IMR-90 (cell line): ENCODE measurements at regions not wholly inside any gene's neighbourhood (a gene's known extent, or its start where the extent isn't known, plus 50 kb on each side); places are given as distances from the start of the nearest gene placed in this dataset.
A peak's percentile ranks its signal among the peaks of the same experiment; 100 is the strongest.

ENCODE experiments used
- ATAC-seq: fragments of 200-7000 bp; cut with Tn5 transposase; 2 replicates; pipeline ENCODE4 v1.9.1; 2020; ENCODE audit warnings: low read depth, mild to moderate bottlenecking, moderate library complexity
- BruUV-seq: library from RNA; stranded (reverse); fragments of 400-500 nt; replicated peaks from 2 replicates; lab custom pipeline; 2021; lab: Mats Ljungman, UMichigan
- CTCF ChIA-PET: fragments of 300-600 bp; formaldehyde crosslinking; extraction: SDS; loops from one replicate; lab custom pipeline; 2021; ENCODE audit warnings: antibody characterized with exemption; lab: Yijun Ruan, JAX
- POLR2A ChIA-PET: fragments of 300-600 bp; sonication (Branson Sonifier 250); formaldehyde crosslinking; loops from one replicate; lab custom pipeline; 2022; ENCODE audit warnings: antibody characterized with exemption; ENCODE audit not compliant: unreplicated experiment; lab: Charles Lee
- DNase-seq: peaks from one replicate; pipeline ENCODE4 v3.0.0; 2013
- H2AFZ ChIP-seq: replicated peaks from 2 replicates; pipeline ENCODE3; 2013; ENCODE audit warnings: low read length, mild to moderate bottlenecking; ENCODE audit not compliant: poor library complexity
- H2AK5ac ChIP-seq: 2 replicates; pipeline ENCODE4 v1.6.1; 2013; ENCODE audit warnings: low read depth, low read length, inconsistent platforms
- H2AK9ac ChIP-seq: replicated peaks from 2 replicates; pipeline ENCODE3; 2013; ENCODE audit warnings: mild to moderate bottlenecking, low read depth, low read length, moderate library complexity; ENCODE audit not compliant: poor library complexity
- H2BK120ac ChIP-seq: 2 replicates; pipeline ENCODE4 v1.6.1; 2013; ENCODE audit warnings: low read depth, low read length, inconsistent platforms
- H2BK15ac ChIP-seq: 3 replicates; pipeline ENCODE4 v1.6.1; 2013; ENCODE audit warnings: low read depth, low read length, inconsistent platforms
- H2BK20ac ChIP-seq: 2 replicates; pipeline ENCODE4 v1.6.1; 2013; ENCODE audit warnings: low read depth, mild to moderate bottlenecking, inconsistent platforms, low read length, moderate library complexity
- H2BK5ac ChIP-seq: 2 replicates; pipeline ENCODE4 v1.6.1; 2013; ENCODE audit warnings: mild to moderate bottlenecking, low read depth, low read length, inconsistent platforms; ENCODE audit not compliant: poor library complexity, severe bottlenecking
- H3K14ac ChIP-seq: replicated peaks from 2 replicates; pipeline ENCODE4 v1.6.1; 2013; ENCODE audit warnings: low read depth, low read length, inconsistent platforms
- H3K18ac ChIP-seq: 2 replicates; pipeline ENCODE4 v1.6.1; 2013; ENCODE audit warnings: low read depth, low read length, control low read depth
- H3K23ac ChIP-seq: 2 replicates; pipeline ENCODE4 v1.6.1; 2013; ENCODE audit warnings: low read depth, low read length, inconsistent platforms
- H3K27ac ChIP-seq: 2 replicates; pipeline ENCODE4 v1.5.1; 2013; ENCODE audit warnings: mild to moderate bottlenecking, control low read depth, low read length; ENCODE audit not compliant: insufficient read depth
- H3K27me3 ChIP-seq: 2 replicates; pipeline ENCODE4 v1.6.1; 2013; ENCODE audit warnings: low read length; ENCODE audit not compliant: control insufficient read depth, insufficient read depth
- H3K36me3 ChIP-seq: 2 replicates; pipeline ENCODE4 v1.6.1; 2013; ENCODE audit warnings: low read length, mixed read lengths; ENCODE audit not compliant: control insufficient read depth, insufficient read depth
- H3K4ac ChIP-seq: 2 replicates; pipeline ENCODE4 v1.6.1; 2013; ENCODE audit warnings: low read depth, low read length, inconsistent platforms
- H3K4me1 ChIP-seq: 2 replicates; pipeline ENCODE4 v1.6.1; 2013; ENCODE audit warnings: low read length, mixed read lengths; ENCODE audit not compliant: control insufficient read depth, insufficient read depth
- H3K4me2 ChIP-seq: 2 replicates; pipeline ENCODE4 v1.6.1; 2013; ENCODE audit warnings: low read depth, mild to moderate bottlenecking, control low read depth, low read length, moderate library complexity
- H3K4me3 ChIP-seq: 2 replicates; pipeline ENCODE4 v1.5.1; 2013; ENCODE audit warnings: low read depth, mild to moderate bottlenecking, control low read depth, low read length, moderate library complexity; ENCODE audit not compliant: insufficient read depth
- H3K56ac ChIP-seq: 2 replicates; pipeline ENCODE4 v1.6.1; 2013; ENCODE audit warnings: low read length, inconsistent platforms; ENCODE audit not compliant: insufficient read depth; ENCODE audit errors: extremely low read depth
- H3K79me1 ChIP-seq, 2 experiments: 2 replicates each; pipeline ENCODE4 v1.6.1; 2013; ENCODE audit warnings: low read length in 2 of 2, inconsistent platforms in 1 of 2, low read depth in 1 of 2
- H3K9ac ChIP-seq: 2 replicates; pipeline ENCODE4 v1.6.1; 2013; ENCODE audit warnings: low read depth, low read length, control low read depth
- H3K9me1 ChIP-seq: 2 replicates; pipeline ENCODE4 v1.6.1; 2013; ENCODE audit warnings: low read length, inconsistent platforms; ENCODE audit not compliant: insufficient read depth
- H3K9me3 ChIP-seq: 2 replicates; pipeline ENCODE4 v1.6.1; 2013; ENCODE audit warnings: low read length; ENCODE audit not compliant: control insufficient read depth, insufficient read depth
- H4K20me1 ChIP-seq: 2 replicates; pipeline ENCODE4 v1.6.1; 2013; ENCODE audit warnings: low read length, inconsistent platforms; ENCODE audit not compliant: insufficient read depth
- H4K5ac ChIP-seq: 2 replicates; pipeline ENCODE4 v1.6.1; 2013; ENCODE audit warnings: mild to moderate bottlenecking, low read depth, low read length, control low read depth
- H4K8ac ChIP-seq, 2 experiments: 2 replicates each; pipeline ENCODE4 v1.6.1; 2013; ENCODE audit warnings: low read depth in 2 of 2, low read length in 2 of 2, control low read depth in 1 of 2, inconsistent platforms in 1 of 2
- H4K91ac ChIP-seq: 2 replicates; pipeline ENCODE4 v1.6.1; 2013; ENCODE audit warnings: low read depth, low read length, inconsistent platforms; ENCODE audit not compliant: insufficient read depth
- BHLHE40 ChIP-seq: fragments of 150-350 bp; IDR thresholded peaks from 2 replicates; pipeline ENCODE4 v1.6.1; 2016; ENCODE audit warnings: mild to moderate bottlenecking, low read depth, low read length
- CEBPB ChIP-seq: IDR thresholded peaks from 2 replicates; pipeline ENCODE4 v1.6.1; 2012; ENCODE audit warnings: low read depth, low read length, improper control_type of control experiment
- CHD1 ChIP-seq: IDR thresholded peaks from 2 replicates; pipeline ENCODE4 v1.6.1; 2012; ENCODE audit warnings: low read depth, low read length, improper control_type of control experiment
- CTCF ChIP-seq: conservative IDR thresholded peaks from 2 replicates; pipeline ENCODE4 v1.5.1; 2012; ENCODE audit warnings: mild to moderate bottlenecking, low read depth, low read length, improper control_type of control experiment
- ELK1 ChIP-seq: fragments of 150-350 bp; IDR thresholded peaks from 2 replicates; pipeline ENCODE4 v1.6.1; 2016; ENCODE audit warnings: low read depth, mild to moderate bottlenecking, low read length, moderate library complexity, borderline replicate concordance
- FOS ChIP-seq: fragments of 150-350 bp; IDR thresholded peaks from 2 replicates; pipeline ENCODE4 v1.6.1; 2016; ENCODE audit warnings: low read depth, low read length
- MAFK ChIP-seq: IDR thresholded peaks from 2 replicates; pipeline ENCODE4 v1.6.1; 2012; ENCODE audit warnings: low read depth, low read length, improper control_type of control experiment
- MAZ ChIP-seq: IDR thresholded peaks from 2 replicates; pipeline ENCODE4 v1.6.1; 2012; ENCODE audit warnings: low read depth, mild to moderate bottlenecking, low read length, improper control_type of control experiment, moderate library complexity, borderline replicate concordance
- MXI1 ChIP-seq: IDR thresholded peaks from 2 replicates; pipeline ENCODE4 v1.6.1; 2012; ENCODE audit warnings: low read depth, mild to moderate bottlenecking, low read length, moderate library complexity, borderline replicate concordance
- NFE2L2 ChIP-seq: fragments of 150-350 bp; IDR thresholded peaks from 2 replicates; pipeline ENCODE4 v1.6.1; 2016; ENCODE audit warnings: low read depth, mild to moderate bottlenecking, low read length
- POLR2A ChIP-seq: IDR thresholded peaks from 2 replicates; pipeline ENCODE4 v1.6.1; 2012; ENCODE audit warnings: mild to moderate bottlenecking, low read depth, low read length
- RAD21 ChIP-seq: IDR thresholded peaks from 2 replicates; pipeline ENCODE4 v1.6.1; 2012; ENCODE audit warnings: low read length, improper control_type of control experiment
- RCOR1 ChIP-seq: IDR thresholded peaks from 2 replicates; pipeline ENCODE4 v1.6.1; 2012; ENCODE audit warnings: mild to moderate bottlenecking, low read length, improper control_type of control experiment; ENCODE audit not compliant: insufficient replicate concordance
- RFX5 ChIP-seq: IDR thresholded peaks from 2 replicates; pipeline ENCODE4 v1.8.0; 2012; ENCODE audit warnings: low read depth, mild to moderate bottlenecking, low read length, moderate library complexity
- SMC3 ChIP-seq: fragments of 150-350 bp; IDR thresholded peaks from 2 replicates; pipeline ENCODE4 v1.6.1; 2016; ENCODE audit warnings: low read depth, mild to moderate bottlenecking, antibody characterized with exemption, low read length, moderate library complexity
- USF2 ChIP-seq: fragments of 150-350 bp; IDR thresholded peaks from 2 replicates; pipeline ENCODE4 v1.6.1; 2017; ENCODE audit warnings: mild to moderate bottlenecking, antibody characterized with exemption, low read length, low read depth
- WGBS, 2 experiments: methylation state at CpG; one replicate each; pipeline versions ENCODE4 v1.1.5 to v1.1.7; 2013; ENCODE audit warnings: missing lambda C conversion rate in 2 of 2; ENCODE audit not compliant: insufficient read length in 1 of 2; ENCODE audit errors: extremely low coverage in 2 of 2; 5-methylcytosine and 5-hydroxymethylcytosine counted together
- dilution Hi-C: fragments of 300-500 bp; cut with HindIII; formaldehyde crosslinking; loops from one replicate; pipeline ENCODE4 v1.14.3; 2018; ENCODE audit warnings: low sequenced_read_pairs; ENCODE audit not compliant: unreplicated experiment
- in situ Hi-C: fragments of 300-500 bp; cut with MboI; formaldehyde crosslinking; loops from 3 replicates; pipeline ENCODE4 v1.14.3; 2019; ENCODE audit warnings: low sequenced_read_pairs, inconsistent platforms, mixed read lengths
- intact Hi-C: fragments of 100-400 bp; cut with micrococcal nuclease; formaldehyde crosslinking; loops from 2 replicates; pipeline ENCODE4 v1.10.0; 2022

GRCh38 chr6:142008016-142008735 is 124.5 kb upstream of the GJE1 start:
- H2BK120ac ChIP-seq, result no peak overlapping the region
- H4K5ac ChIP-seq, result no peak overlapping the region
- no peak overlapping the region for H4K91ac ChIP-seq
- no peak overlapping the region for H3K18ac ChIP-seq
- no peak overlapping the region for H3K23ac ChIP-seq
- intact Hi-C loops, result no loop called here
- H3K9me1 ChIP-seq, result 0 out of 2 replicates have a peak, but pooled peaks cover 2% of the 10 kb centered on the region
- ATAC-seq, result no peak
- no peaks in the 10 kb centered on the region for H3K27me3 ChIP-seq
- H2BK15ac ChIP-seq, result no peak overlapping the region
- no peak overlapping the region for H3K27ac ChIP-seq
- no peak overlapping the region for H2AK9ac ChIP-seq
- H3K4me2 ChIP-seq, result no peak overlapping the region
- dilution Hi-C loops, result no loop called here
- H3K36me3 ChIP-seq, result no peaks in the 10 kb centered on the region
- H3K56ac ChIP-seq, result no peak overlapping the region
- H3K4me3 ChIP-seq, result no peak overlapping the region
- peak overlapping the region; percentile 10; the same call in 1 of the 2 replicates for H2BK20ac ChIP-seq
- H3K9me3 ChIP-seq, result no peaks in the 10 kb centered on the region
- H2AFZ ChIP-seq, result no peak overlapping the region
- no peak overlapping the region for H2BK5ac ChIP-seq
- in situ Hi-C loops, result no loop called here
- ChIA-PET CTCF (no interaction called here), POLR2A (interaction anchor here (0.7 kb wide), 1 partner anchor 525 kb away, joined by 3 read pairs; no protein-coding TSS in a partner anchor)
- H4K8ac ChIP-seq, result no peak overlapping the region
- no peak overlapping the region for H2AK5ac ChIP-seq
- TF ChIP-seq MXI1, result no peak
- no peak for TF ChIP-seq SMC3
- TF ChIP-seq CHD1, result no peak
- TF ChIP-seq USF2, result no peak
- no peak for TF ChIP-seq CEBPB
- no peak for TF ChIP-seq BHLHE40
- no peak for TF ChIP-seq FOS
- no peak for TF ChIP-seq ELK1
- TF ChIP-seq MAZ, result no peak
- TF ChIP-seq NFE2L2, result no peak
- TF ChIP-seq MAFK, result no peak
- TF ChIP-seq CTCF, result no peak
- TF ChIP-seq POLR2A, result no peak
- TF ChIP-seq RAD21, result no peak
- TF ChIP-seq RCOR1, result no peak
- TF ChIP-seq RFX5, result no peak
- no peak overlapping the region for H3K9ac ChIP-seq
- DNase-seq, result no peak
- H3K79me1 ChIP-seq, result peaks cover 4 to 6% of the 10 kb centered on the region in 2 experiments; a peak in 1 of 4 replicates
- H3K4ac ChIP-seq, result no peak overlapping the region
- no CpG with 5 or more reads among the region's 4 CpGs for WGBS, 2 experiments
- no peaks in the 10 kb centered on the region for H4K20me1 ChIP-seq
- BruUV-seq, result no TSS peak
- H3K14ac ChIP-seq, result no peak overlapping the region
- peaks cover 11% of the 10 kb centered on the region for H3K4me1 ChIP-seq
